MM.1S (cell line): ENCODE measurements at regions not wholly inside any gene's neighbourhood (a gene's known extent, or its start where the extent isn't known, plus 50 kb on each side); places are given as distances from the start of the nearest gene placed in this dataset.

Experiments used
- DNase-seq: peaks from one replicate; pipeline ENCODE4 v3.0.0-alpha.2; 2015
- H2AFZ ChIP-seq: fragments of 300-600 bp; sonication (generic); 2 replicates; pipeline ENCODE4 v1.6.0; 2016; ENCODE audit warnings: antibody characterized with exemption, low read length
- H3F3A ChIP-seq: fragments of 300-600 bp; sonication (generic); 2 replicates; pipeline ENCODE4 v1.6.1; 2016; ENCODE audit warnings: mild to moderate bottlenecking, antibody characterized with exemption, low read length, moderate library complexity, mixed read lengths; ENCODE audit not compliant: insufficient read depth
- H3K27ac ChIP-seq: fragments of 300-600 bp; sonication (generic); 2 replicates; pipeline ENCODE4 v1.5.1; 2016; ENCODE audit warnings: mild to moderate bottlenecking, low read length
- H3K27me3 ChIP-seq: fragments of 300-600 bp; sonication (generic); replicated peaks from 2 replicates; pipeline ENCODE4 v1.6.0; 2016; ENCODE audit warnings: low read length; ENCODE audit not compliant: insufficient read depth
- H3K36me3 ChIP-seq: fragments of 300-600 bp; sonication (generic); replicated peaks from 2 replicates; pipeline ENCODE4 v1.6.1; 2016; ENCODE audit warnings: mild to moderate bottlenecking, low read length, mixed read lengths; ENCODE audit not compliant: insufficient read depth
- H3K4me1 ChIP-seq: fragments of 300-600 bp; sonication (generic); 2 replicates; pipeline ENCODE4 v1.6.1; 2016; ENCODE audit warnings: low read length, mixed read lengths
- H3K4me2 ChIP-seq: fragments of 300-600 bp; sonication (generic); 2 replicates; pipeline ENCODE4 v1.6.0; 2016; ENCODE audit warnings: low read depth, low read length
- H3K4me3 ChIP-seq: fragments of 300-600 bp; sonication (generic); 2 replicates; pipeline ENCODE4 v1.5.1; 2016; ENCODE audit warnings: low read length, mixed read lengths
- H3K79me2 ChIP-seq: fragments of 300-600 bp; sonication (generic); 2 replicates; pipeline ENCODE4 v1.6.1; 2016; ENCODE audit warnings: mixed run types, low read length, mixed read lengths
- H3K9ac ChIP-seq: fragments of 300-600 bp; sonication (generic); 2 replicates; pipeline ENCODE4 v1.6.1; 2016; ENCODE audit warnings: low read length, mixed read lengths
- H3K9me2 ChIP-seq: fragments of 300-600 bp; sonication (generic); replicated peaks from 2 replicates; pipeline ENCODE4 v1.6.1; 2016; ENCODE audit warnings: mild to moderate bottlenecking, low read length, mixed read lengths; ENCODE audit not compliant: insufficient read depth
- H3K9me3 ChIP-seq: fragments of 300-600 bp; sonication (generic); replicated peaks from 2 replicates; pipeline ENCODE4 v1.6.1; 2016; ENCODE audit warnings: mild to moderate bottlenecking, low read length, mixed read lengths; ENCODE audit not compliant: insufficient read depth
- H4K20me1 ChIP-seq: fragments of 300-600 bp; sonication (generic); 2 replicates; pipeline ENCODE4 v1.6.1; 2016; ENCODE audit warnings: mild to moderate bottlenecking, low read length, moderate library complexity, mixed read lengths; ENCODE audit not compliant: insufficient read depth
- CTCF ChIP-seq: fragments of 300-600 bp; sonication (generic); IDR thresholded peaks from 2 replicates; pipeline ENCODE4 v1.5.1; 2016; ENCODE audit warnings: antibody characterized with exemption, low read length, mixed read lengths
- EZH2 ChIP-seq: fragments of 300-600 bp; sonication (generic); optimal IDR thresholded peaks from 2 replicates; pipeline ENCODE3; 2017; ENCODE audit warnings: low read depth, mild to moderate bottlenecking, antibody characterized with exemption, low read length, mixed read lengths
- EZH2phosphoT487 ChIP-seq: fragments of 300-600 bp; sonication (generic); IDR thresholded peaks from 2 replicates; pipeline ENCODE4 v1.6.1; 2018; ENCODE audit warnings: antibody characterized with exemption, low read length

- no peak for TF ChIP-seq CTCF
- TF ChIP-seq EZH2, result no peak
- TF ChIP-seq EZH2phosphoT487, result no peak
- Histone ChIP-seq H3K4me2 (no peak overlapping the region), H3K4me1 (peaks cover 14% of the 10 kb centered on the region), H4K20me1 (no peaks in the 10 kb centered on the region), H3K9me2 (no peaks in the 10 kb centered on the region), H3K27me3 (no peaks in the 10 kb centered on the region), H3K4me3 (no peak overlapping the region), H3K9ac (no peak overlapping the region), H3K36me3 (no peaks in the 10 kb centered on the region), H3K27ac (no peak overlapping the region), H3K79me2 (no peaks in the 10 kb centered on the region), H2AFZ (no peak overlapping the region), H3F3A (no peaks in the 10 kb centered on the region), H3K9me3 (no peaks in the 10 kb centered on the region)
- DNase-seq, result no peak
These were observed 156.4 kb downstream of the TENT4A start for GRCh38 chr5:6869677-6870076.

GRCh38 chr5:6872441-6873160, 159.4 kb downstream of the TENT4A start:
- TF ChIP-seq EZH2phosphoT487, result no peak
- TF ChIP-seq CTCF, result no peak
- no peak for TF ChIP-seq EZH2
- peaks cover 14% of the 10 kb centered on the region for H3K4me1 ChIP-seq
- H3K4me2 ChIP-seq, result no peak overlapping the region
- H3K27me3 ChIP-seq, result no peaks in the 10 kb centered on the region
- no peak overlapping the region for H3K9ac ChIP-seq
- no peaks in the 10 kb centered on the region for H3K9me3 ChIP-seq
- DNase-seq, result no peak
- H3K4me3 ChIP-seq, result no peak overlapping the region
- H2AFZ ChIP-seq, result no peak overlapping the region
- no peaks in the 10 kb centered on the region for H4K20me1 ChIP-seq
- H3K36me3 ChIP-seq, result no peaks in the 10 kb centered on the region
- no peaks in the 10 kb centered on the region for H3K79me2 ChIP-seq
- no peaks in the 10 kb centered on the region for H3F3A ChIP-seq
- no peaks in the 10 kb centered on the region for H3K9me2 ChIP-seq
- no peak overlapping the region for H3K27ac ChIP-seq

- H3K4me2 ChIP-seq, result no peak overlapping the region
- H3K27me3 ChIP-seq, result no peaks in the 10 kb centered on the region
- no peaks in the 10 kb centered on the region for H3K79me2 ChIP-seq
- H3K9ac ChIP-seq, result no peak overlapping the region
- H3K27ac ChIP-seq, result no peak overlapping the region
- H3K4me3 ChIP-seq, result no peak overlapping the region
- H2AFZ ChIP-seq, result no peak overlapping the region
- H3K36me3 ChIP-seq, result no peaks in the 10 kb centered on the region
- H3K4me1 ChIP-seq, result peaks cover 14% of the 10 kb centered on the region
- DNase-seq, result no peak
- TF ChIP-seq EZH2 (no peak), CTCF (no peak), EZH2phosphoT487 (no peak)
- no peaks in the 10 kb centered on the region for H3K9me3 ChIP-seq
- H3K9me2 ChIP-seq, result no peaks in the 10 kb centered on the region
- H4K20me1 ChIP-seq, result no peaks in the 10 kb centered on the region
- no peaks in the 10 kb centered on the region for H3F3A ChIP-seq
These were observed 160.1 kb downstream of the TENT4A start for GRCh38 chr5:6873359-6873758.
